ENCODE measurements at regions not wholly inside any gene's neighbourhood (a gene's known extent, or its start where the extent isn't known, plus 50 kb on each side); places are given as distances from the start of the nearest gene placed in this dataset.

DNA sequence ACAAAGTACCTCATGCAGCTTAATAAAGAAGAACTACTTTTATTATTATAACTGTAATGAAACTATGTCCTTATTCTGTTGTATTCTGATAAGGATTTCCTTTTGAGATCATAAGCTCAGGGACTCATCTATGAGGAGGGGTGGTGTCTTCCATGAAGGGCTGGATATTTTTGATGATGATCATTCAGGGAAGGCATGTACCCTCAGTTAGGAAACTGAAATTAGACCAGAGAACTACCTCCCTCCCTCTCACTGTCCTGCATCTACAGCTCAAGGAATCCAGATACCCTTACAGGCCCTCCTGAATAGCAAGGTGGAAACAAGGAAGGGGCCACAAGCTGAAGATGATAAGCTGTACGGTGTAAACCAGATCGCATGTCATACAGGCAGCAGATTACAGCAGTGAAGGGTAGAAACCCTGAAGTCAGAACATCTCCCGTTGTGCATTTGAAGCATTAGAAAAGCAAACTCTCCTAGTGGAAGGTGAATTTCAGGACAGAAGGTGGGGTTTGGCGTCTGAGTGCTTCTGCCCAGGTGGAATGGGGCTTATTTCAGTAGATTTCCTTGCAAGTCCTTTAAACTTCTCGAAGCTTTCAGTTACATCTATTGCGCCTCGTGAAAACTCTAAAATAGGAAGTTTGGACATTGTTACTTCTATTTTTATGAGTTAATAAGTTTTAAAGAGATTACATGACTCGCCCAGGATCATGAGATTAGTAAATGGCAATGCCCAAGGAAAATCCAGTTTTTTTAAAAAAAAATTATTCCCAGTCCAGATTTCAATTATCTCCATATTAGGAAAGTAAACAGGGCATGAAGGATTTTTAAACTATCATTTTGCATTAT lies 101.1 kb upstream of the HNRNPU start:
- ChIA-PET CTCF (interaction anchor here (2.1 kb wide), 1 partner anchor 77 kb away, joined by 9 read pairs; no protein-coding TSS in a partner anchor), POLR2A (interaction anchor here (1.0 kb wide), 2 partner anchors 10 to 126 kb away, joined by 3 read pairs; no protein-coding TSS in a partner anchor)
- no peaks in the 10 kb centered on the region for H3K27me3 ChIP-seq (ENCODE audit: control insufficient read depth, insufficient read depth, low read length)
- no peak for DNase-seq (ENCODE audit: low read depth, low spot score)
- H3K27ac ChIP-seq (ENCODE audit: low read depth, low read length) = no peak overlapping the region
- TF ChIP-seq, protein P1, sequence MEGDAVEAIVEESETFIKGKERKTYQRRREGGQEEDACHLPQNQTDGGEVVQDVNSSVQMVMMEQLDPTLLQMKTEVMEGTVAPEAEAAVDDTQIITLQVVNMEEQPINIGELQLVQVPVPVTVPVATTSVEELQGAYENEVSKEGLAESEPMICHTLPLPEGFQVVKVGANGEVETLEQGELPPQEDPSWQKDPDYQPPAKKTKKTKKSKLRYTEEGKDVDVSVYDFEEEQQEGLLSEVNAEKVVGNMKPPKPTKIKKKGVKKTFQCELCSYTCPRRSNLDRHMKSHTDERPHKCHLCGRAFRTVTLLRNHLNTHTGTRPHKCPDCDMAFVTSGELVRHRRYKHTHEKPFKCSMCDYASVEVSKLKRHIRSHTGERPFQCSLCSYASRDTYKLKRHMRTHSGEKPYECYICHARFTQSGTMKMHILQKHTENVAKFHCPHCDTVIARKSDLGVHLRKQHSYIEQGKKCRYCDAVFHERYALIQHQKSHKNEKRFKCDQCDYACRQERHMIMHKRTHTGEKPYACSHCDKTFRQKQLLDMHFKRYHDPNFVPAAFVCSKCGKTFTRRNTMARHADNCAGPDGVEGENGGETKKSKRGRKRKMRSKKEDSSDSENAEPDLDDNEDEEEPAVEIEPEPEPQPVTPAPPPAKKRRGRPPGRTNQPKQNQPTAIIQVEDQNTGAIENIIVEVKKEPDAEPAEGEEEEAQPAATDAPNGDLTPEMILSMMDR (IDR thresholded peaks at IDR 0.05; ENCODE audit: low read depth, low read length) = no peak
- H3K9me3 ChIP-seq (ENCODE audit: control insufficient read depth, insufficient read depth, low read length) = no peaks in the 10 kb centered on the region
- H3K4me3 ChIP-seq (ENCODE audit: low read depth, low read length) = no peak overlapping the region

DNA sequence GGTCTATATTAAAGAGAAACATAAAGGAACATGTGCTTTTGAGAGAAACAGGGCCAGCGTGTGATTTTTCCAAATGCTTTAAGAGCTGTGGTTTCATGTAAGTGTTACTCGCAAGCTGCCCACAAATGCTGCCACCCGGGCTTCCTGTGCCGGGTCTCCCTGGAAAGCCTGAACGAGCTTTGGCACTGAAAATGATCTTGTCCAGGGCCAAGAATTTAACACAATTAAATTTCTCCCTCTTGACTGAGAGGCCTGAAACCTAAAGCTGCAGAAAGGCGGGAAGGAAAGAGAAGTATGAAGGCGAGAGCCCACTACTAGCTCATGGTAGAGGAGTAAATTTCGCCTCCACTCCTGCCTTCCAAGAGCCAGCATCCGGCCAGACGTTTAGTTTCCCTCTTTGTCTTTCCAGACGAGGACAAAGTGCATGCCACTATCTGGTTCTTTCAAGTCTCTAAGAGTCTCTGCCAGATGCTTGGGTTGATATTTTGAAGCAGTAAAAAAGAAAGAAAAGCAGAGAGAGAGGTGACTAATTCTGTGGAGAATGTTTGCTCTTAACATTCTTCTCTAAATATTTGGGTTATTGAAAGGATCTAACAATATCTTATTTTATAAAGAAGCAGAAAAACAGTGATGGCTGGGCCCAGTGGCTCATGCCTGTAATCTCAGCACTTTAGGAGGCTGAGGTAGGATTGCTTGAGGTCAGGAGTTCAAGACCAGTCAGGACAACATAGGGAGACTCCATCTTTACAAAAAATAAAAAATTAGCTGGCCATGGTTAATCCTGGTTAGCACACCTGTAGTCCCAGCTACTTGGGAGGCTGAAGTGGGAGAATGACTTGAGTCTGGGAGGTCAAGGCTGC lies 100.0 kb upstream of the HNRNPU start:
- no peaks in the 10 kb centered on the region for H3K9me3 ChIP-seq (ENCODE audit: control insufficient read depth, insufficient read depth, low read length)
- TF ChIP-seq, protein P1 (IDR thresholded peaks at IDR 0.05; ENCODE audit: low read depth, low read length) = no peak
- peak overlapping the region; percentile 91 for H3K27ac ChIP-seq (ENCODE audit: low read depth, low read length)
- ChIA-PET CTCF (interaction anchor here (2.1 kb wide), 1 partner anchor 78 kb away, joined by 9 read pairs; no protein-coding TSS in a partner anchor), POLR2A (interaction anchor here (0.9 to 1.0 kb wide), 4 partner anchors 9 to 130 kb away, joined by 3 to 4 read pairs (median 4); no protein-coding TSS in a partner anchor)
- peak; percentile 68 for DNase-seq (ENCODE audit: low read depth, low spot score)
- no peaks in the 10 kb centered on the region for H3K27me3 ChIP-seq (ENCODE audit: control insufficient read depth, insufficient read depth, low read length)
- peak overlapping the region; percentile 17 for H3K4me3 ChIP-seq (ENCODE audit: low read depth, low read length)

GRCh38 chr1:244963231-244963826 lies 99.0 kb upstream of the HNRNPU start:
- Histone ChIP-seq H3K27me3 (ENCODE audit: control insufficient read depth, insufficient read depth, low read length) (no peaks in the 10 kb centered on the region), H3K4me3 (ENCODE audit: low read depth, low read length) (no peak overlapping the region), H3K9me3 (ENCODE audit: control insufficient read depth, insufficient read depth, low read length) (no peaks in the 10 kb centered on the region), H3K27ac (ENCODE audit: low read depth, low read length) (no peak overlapping the region)
- DNase-seq (ENCODE audit: low read depth, low spot score) = no peak
- CTCF ChIA-PET = interaction anchor here (2.1 kb wide), 1 partner anchor 79 kb away, joined by 9 read pairs; no protein-coding TSS in a partner anchor
- POLR2A ChIA-PET = no interaction called here
- TF ChIP-seq, protein P1 (IDR thresholded peaks at IDR 0.05; ENCODE audit: low read depth, low read length) = no peak

GRCh38 chr1:244962130-244962529 lies 97.8 kb upstream of the HNRNPU start:
- no peak for DNase-seq (ENCODE audit: low read depth, low spot score)
- H3K4me3 ChIP-seq (ENCODE audit: low read depth, low read length) = no peak overlapping the region
- no peaks in the 10 kb centered on the region for H3K9me3 ChIP-seq (ENCODE audit: control insufficient read depth, insufficient read depth, low read length)
- TF ChIP-seq, protein P1 (IDR thresholded peaks at IDR 0.05; ENCODE audit: low read depth, low read length) = no peak
- no peak overlapping the region for H3K27ac ChIP-seq (ENCODE audit: low read depth, low read length)
- POLR2A ChIA-PET = interaction anchor here (0.6 kb wide), 1 partner anchor 90 kb away, joined by 5 read pairs; no protein-coding TSS in a partner anchor
- H3K27me3 ChIP-seq (ENCODE audit: control insufficient read depth, insufficient read depth, low read length) = no peaks in the 10 kb centered on the region
- CTCF ChIA-PET = no interaction called here

Data from AG04450 (cell line).